Fibroblast of pulmonary artery (primary cell): ENCODE measurements at regions not wholly inside any gene's neighbourhood (a gene's known extent, or its start where the extent isn't known, plus 50 kb on each side); places are given as distances from the start of the nearest gene placed in this dataset.

Experiments used
- DNase-seq: peaks from one replicate; pipeline ENCODE4 v3.0.0-alpha.2; 2010; ENCODE audit warnings: low read depth
- H3K4me3 ChIP-seq: replicated peaks from 2 replicates; pipeline ENCODE4 v1.5.1; 2011; ENCODE audit warnings: low read depth, mild to moderate bottlenecking, control low read depth, low read length, moderate library complexity
- CTCF ChIP-seq: IDR thresholded peaks from 2 replicates; pipeline ENCODE4 v1.5.1; 2011; ENCODE audit warnings: mild to moderate bottlenecking, control low read depth, low read length, inconsistent platforms; ENCODE audit errors: missing control alignments

- TF ChIP-seq CTCF: no peak
- H3K4me3 ChIP-seq: no peak overlapping the region
- DNase-seq: peak; percentile 10
Measured at GRCh38 chr4:164536814-164537213, 217.1 kb upstream of the SMIM31 start.

- H3K4me3 ChIP-seq: no peak overlapping the region
- TF ChIP-seq CTCF: no peak
- no peak for DNase-seq
Measured at GRCh38 chr4:164538097-164538496, 215.8 kb upstream of the SMIM31 start.

GRCh38 chr4:164540987-164541386 lies 212.9 kb upstream of the SMIM31 start:
- H3K4me3 ChIP-seq: no peak overlapping the region
- DNase-seq: no peak
- TF ChIP-seq CTCF: no peak

GRCh38 chr4:164542431-164542830 lies 211.5 kb upstream of the SMIM31 start:
- TF ChIP-seq CTCF: no peak
- H3K4me3 ChIP-seq: no peak overlapping the region
- DNase-seq: no peak

GRCh38 chr4:164550989-164551712 lies 202.8 kb upstream of the SMIM31 start:
- H3K4me3 ChIP-seq: no peak overlapping the region
- DNase-seq: no peak
- no peak for TF ChIP-seq CTCF

- H3K4me3 ChIP-seq: no peak overlapping the region
- TF ChIP-seq CTCF: no peak
- no peak for DNase-seq
Measured at GRCh38 chr4:164551713-164552040, 202.3 kb upstream of the SMIM31 start.

- no peak for DNase-seq
- TF ChIP-seq CTCF: no peak
- no peak overlapping the region for H3K4me3 ChIP-seq
Measured at GRCh38 chr4:164571593-164572390, 182.1 kb upstream of the SMIM31 start.
